Caco-2 (cell line): ENCODE measurements at regions not wholly inside any gene's neighbourhood (a gene's known extent, or its start where the extent isn't known, plus 50 kb on each side); places are given as distances from the start of the nearest gene placed in this dataset.

Source experiments
- BruUV-seq: library from RNA; stranded (reverse); fragments of 400-500 nt; replicated peaks from 2 replicates; lab custom pipeline; 2021; lab: Mats Ljungman, UMichigan
- CTCF ChIA-PET: fragments of 300-600 bp; sonication (Branson Sonifier 250); formaldehyde crosslinking; loops from one replicate; lab custom pipeline; 2022; ENCODE audit warnings: antibody characterized with exemption; lab: Charles Lee
- POLR2A ChIA-PET: fragments of 300-600 bp; sonication (Branson Sonifier 250); formaldehyde crosslinking; loops from one replicate; lab custom pipeline; 2022; ENCODE audit warnings: antibody characterized with exemption; lab: Charles Lee
- DNase-seq, 2 experiments: peaks; one replicate each; pipeline versions ENCODE4 v3.0.0 to v3.0.0-alpha.2; 2020 to 2022
- H3K27me3 ChIP-seq: replicated peaks from 2 replicates; pipeline ENCODE4 v1.6.0; 2011; ENCODE audit warnings: low read length; ENCODE audit not compliant: control insufficient read depth, insufficient read depth
- H3K36me3 ChIP-seq: 2 replicates; pipeline ENCODE4 v1.5.1; 2011; ENCODE audit warnings: low read length; ENCODE audit not compliant: control insufficient read depth, insufficient read depth
- H3K4me1 ChIP-seq: fragments of 250-450 bp; sonication (Bioruptor Pico); 2 replicates; pipeline ENCODE4 v1.5.1; 2020; ENCODE audit warnings: mild to moderate bottlenecking
- H3K4me3 ChIP-seq: 2 replicates; pipeline ENCODE4 v1.5.1; 2011; ENCODE audit warnings: low read depth, mild to moderate bottlenecking, control low read depth, low read length
- H3K9me3 ChIP-seq: fragments of 250-450 bp; sonication (Bioruptor Pico); 2 replicates; pipeline ENCODE4 v1.5.1; 2020; ENCODE audit warnings: mild to moderate bottlenecking, moderate library complexity
- H3K27ac Mint-ChIP-seq: one replicate; pipeline ENCODE4 v1.8.0; 2022; ENCODE audit warnings: mixed read lengths; ENCODE audit not compliant: unreplicated experiment
- H3K27me3 Mint-ChIP-seq: one replicate; pipeline ENCODE4 v1.8.0; 2022; ENCODE audit warnings: mixed read lengths; ENCODE audit not compliant: insufficient read depth, unreplicated experiment
- H3K36me3 Mint-ChIP-seq: one replicate; pipeline ENCODE4 v1.8.0; 2022; ENCODE audit warnings: mild to moderate bottlenecking, mixed read lengths; ENCODE audit not compliant: insufficient read depth, unreplicated experiment
- H3K4me1 Mint-ChIP-seq: one replicate; pipeline ENCODE4 v1.8.0; 2022; ENCODE audit warnings: low read depth, mixed read lengths; ENCODE audit not compliant: unreplicated experiment
- H3K4me3 Mint-ChIP-seq: one replicate; pipeline ENCODE4 v1.8.0; 2022; ENCODE audit warnings: mild to moderate bottlenecking, moderate library complexity, mixed read lengths; ENCODE audit not compliant: unreplicated experiment
- H3K9me3 Mint-ChIP-seq: one replicate; pipeline ENCODE4 v1.8.0; 2022; ENCODE audit warnings: mixed read lengths; ENCODE audit not compliant: unreplicated experiment
- CTCF ChIP-seq, 2 experiments: fragments of 200-600 bp in 1 of 2; IDR thresholded peaks; 1 replicate in 1 of 2; 2 replicates in 1 of 2; pipeline versions ENCODE4 v1.5.1 to v1.8.0; 2011 to 2022; ENCODE audit warnings: antibody characterized with exemption in 1 of 2, control low read depth in 1 of 2, inconsistent platforms in 1 of 2, low read depth in 1 of 2, low read length in 1 of 2, mild to moderate bottlenecking in 1 of 2, moderate library complexity in 1 of 2; ENCODE audit not compliant: insufficient read depth in 1 of 2, severe bottlenecking in 1 of 2, unreplicated experiment in 1 of 2
- intact Hi-C: fragments of 100-400 bp; cut with micrococcal nuclease; formaldehyde crosslinking; loops from one replicate; pipeline ENCODE4 v1.10.0; 2022; ENCODE audit not compliant: unreplicated experiment

- H3K4me3 Mint-ChIP-seq: no peak overlapping the region
- intact Hi-C loops: loop anchor here (5.0 kb wide), 1 partner anchor 98 kb away; no protein-coding TSS in a partner anchor
- H3K4me3 ChIP-seq: no peak overlapping the region
- POLR2A ChIA-PET: no interaction called here
- no peaks in the 10 kb centered on the region for H3K27me3 Mint-ChIP-seq
- H3K4me1 Mint-ChIP-seq: no peaks in the 10 kb centered on the region
- H3K9me3 ChIP-seq: peaks cover 11% of the 10 kb centered on the region; the same call in 1 of the 2 replicates
- H3K4me1 ChIP-seq: no peaks in the 10 kb centered on the region
- no peak for DNase-seq
- no peaks in the 10 kb centered on the region for H3K36me3 Mint-ChIP-seq
- no peaks in the 10 kb centered on the region for H3K27me3 ChIP-seq
- no peaks in the 10 kb centered on the region for H3K36me3 ChIP-seq
- CTCF ChIA-PET: no interaction called here
- no peak overlapping the region for H3K27ac Mint-ChIP-seq
- TF ChIP-seq CTCF (IDR thresholded peaks at IDR 0.05; ENCODE audit: insufficient read depth in 1 of 2, low read depth in 1 of 2, low read length in 1 of 2, severe bottlenecking in 1 of 2, unreplicated experiment in 1 of 2): no peak
- H3K9me3 Mint-ChIP-seq: peaks cover 8% of the 10 kb centered on the region
- no TSS peak for BruUV-seq
Observed at GRCh38 chr9:126049088-126049487, 277.5 kb upstream of the MVB12B start.

DNA sequence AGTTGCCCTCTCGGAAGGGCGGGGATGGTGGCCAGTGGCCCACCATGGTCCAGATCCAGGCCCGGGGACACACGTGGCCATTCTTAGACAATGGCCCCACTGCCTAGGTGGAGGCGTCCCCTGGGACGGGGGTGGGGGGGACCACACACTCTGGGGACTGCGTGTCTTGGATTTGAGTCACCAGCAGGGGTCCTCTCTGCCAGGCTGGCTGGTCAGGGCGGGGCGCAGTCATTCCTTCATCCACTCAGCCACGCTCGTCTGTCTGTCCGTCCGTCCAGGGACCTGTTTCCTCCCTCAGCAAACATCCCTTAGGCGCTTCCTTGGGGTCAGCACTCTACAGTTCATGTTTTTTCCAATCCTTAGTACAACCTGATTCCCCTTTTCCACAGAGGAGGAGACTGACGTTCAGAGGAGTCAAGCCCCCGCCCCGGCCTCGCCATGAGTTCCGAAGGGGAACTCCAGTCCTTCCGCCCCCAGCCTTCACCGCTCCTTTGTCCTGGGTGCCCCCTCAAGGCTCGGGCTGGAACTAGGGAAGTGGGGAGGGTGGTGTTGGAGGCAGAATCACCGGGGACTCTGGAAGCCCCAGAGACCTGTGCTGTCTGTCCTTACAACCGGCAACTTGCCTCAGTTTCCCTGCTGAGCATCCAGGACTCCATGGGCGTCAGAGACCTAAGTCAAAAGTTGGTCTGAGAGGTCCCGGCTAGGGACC, 276.6 kb upstream of the MVB12B start:
- peaks cover 10% of the 10 kb centered on the region; the same call in 1 of the 2 replicates for H3K9me3 ChIP-seq
- Mint-ChIP-seq H3K36me3 (no peaks in the 10 kb centered on the region), H3K27ac (no peak overlapping the region), H3K4me1 (no peaks in the 10 kb centered on the region), H3K9me3 (no peaks in the 10 kb centered on the region), H3K4me3 (no peak overlapping the region), H3K27me3 (no peaks in the 10 kb centered on the region)
- H3K27me3 ChIP-seq: no peaks in the 10 kb centered on the region
- TF ChIP-seq CTCF (IDR thresholded peaks at IDR 0.05; ENCODE audit: insufficient read depth in 1 of 2, low read depth in 1 of 2, low read length in 1 of 2, severe bottlenecking in 1 of 2, unreplicated experiment in 1 of 2): peak; percentile 3 to 20
- H3K4me3 ChIP-seq: no peak overlapping the region
- CTCF ChIA-PET: no interaction called here
- H3K4me1 ChIP-seq: no peaks in the 10 kb centered on the region
- no TSS peak for BruUV-seq
- no peak for DNase-seq
- no peaks in the 10 kb centered on the region for H3K36me3 ChIP-seq
- POLR2A ChIA-PET: no interaction called here
- intact Hi-C loops: loop anchor here (5.0 kb wide), 1 partner anchor 97 kb away; no protein-coding TSS in a partner anchor

DNA sequence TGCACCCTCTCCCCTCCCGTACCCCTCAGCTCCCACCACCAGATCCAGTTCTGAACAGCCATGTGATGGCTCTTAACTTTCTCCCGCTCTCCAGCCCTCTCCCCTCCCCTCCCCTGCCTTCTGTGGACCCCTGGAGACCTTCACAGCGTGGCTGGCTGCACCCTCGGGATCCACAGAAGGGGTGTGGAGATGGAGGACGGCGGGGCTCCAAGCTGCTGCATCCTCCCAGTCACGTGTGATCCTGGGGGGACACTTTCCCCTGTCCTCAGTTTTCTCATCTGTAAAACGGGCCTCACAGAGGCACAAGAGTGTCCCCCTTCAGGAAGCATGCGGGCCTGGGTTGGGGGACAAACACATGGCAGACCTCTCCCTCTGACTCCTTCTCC, 276.0 kb upstream of the MVB12B start:
- no peaks in the 10 kb centered on the region for H3K4me1 ChIP-seq
- ChIA-PET CTCF (no interaction called here), POLR2A (no interaction called here)
- H3K36me3 ChIP-seq: no peaks in the 10 kb centered on the region
- BruUV-seq: no TSS peak
- H3K9me3 ChIP-seq: peaks cover 6% of the 10 kb centered on the region; the same call in 1 of the 2 replicates
- no peak overlapping the region for H3K4me3 Mint-ChIP-seq
- no peaks in the 10 kb centered on the region for H3K4me1 Mint-ChIP-seq
- TF ChIP-seq CTCF (IDR thresholded peaks at IDR 0.05; ENCODE audit: insufficient read depth in 1 of 2, low read depth in 1 of 2, low read length in 1 of 2, severe bottlenecking in 1 of 2, unreplicated experiment in 1 of 2): no peak
- no peak for DNase-seq
- intact Hi-C loops: no loop called here
- no peak overlapping the region for H3K4me3 ChIP-seq
- H3K27me3 ChIP-seq: no peaks in the 10 kb centered on the region
- H3K27ac Mint-ChIP-seq: no peak overlapping the region
- H3K27me3 Mint-ChIP-seq: no peaks in the 10 kb centered on the region
- H3K36me3 Mint-ChIP-seq: no peaks in the 10 kb centered on the region
- H3K9me3 Mint-ChIP-seq: no peaks in the 10 kb centered on the region
